ENCODE measurements at regions not wholly inside any gene's neighbourhood (a gene's known extent, or its start where the extent isn't known, plus 50 kb on each side); places are given as distances from the start of the nearest gene placed in this dataset.

GRCh38 chr18:26703170-26703930 is 155.0 kb upstream of the KCTD1 start:
- FAIRE-seq (no peak), DNase-seq (ENCODE audit: insufficient read length, low spot score) (no peak)
- TF ChIP-seq CTCF (IDR thresholded peaks at IDR 0.05; ENCODE audit: insufficient read depth, missing control alignments), result no peak

- TF ChIP-seq CTCF (IDR thresholded peaks at IDR 0.05; ENCODE audit: insufficient read depth, missing control alignments), result no peak
- no peak for DNase-seq (ENCODE audit: insufficient read length, low spot score)
- no peak for FAIRE-seq
Observed at GRCh38 chr18:26702086-26702485, 153.7 kb upstream of the KCTD1 start.

- FAIRE-seq (no peak), DNase-seq (ENCODE audit: insufficient read length, low spot score) (no peak)
- no peak for TF ChIP-seq CTCF (IDR thresholded peaks at IDR 0.05; ENCODE audit: insufficient read depth, missing control alignments)
Observed at GRCh38 chr18:26700728-26701127, 152.4 kb upstream of the KCTD1 start.

- DNase-seq (ENCODE audit: insufficient read length, low spot score) (no peak), FAIRE-seq (no peak)
- no peak for TF ChIP-seq CTCF (IDR thresholded peaks at IDR 0.05; ENCODE audit: insufficient read depth, missing control alignments)
Observed at GRCh38 chr18:26700201-26700600, 151.8 kb upstream of the KCTD1 start.

DNA sequence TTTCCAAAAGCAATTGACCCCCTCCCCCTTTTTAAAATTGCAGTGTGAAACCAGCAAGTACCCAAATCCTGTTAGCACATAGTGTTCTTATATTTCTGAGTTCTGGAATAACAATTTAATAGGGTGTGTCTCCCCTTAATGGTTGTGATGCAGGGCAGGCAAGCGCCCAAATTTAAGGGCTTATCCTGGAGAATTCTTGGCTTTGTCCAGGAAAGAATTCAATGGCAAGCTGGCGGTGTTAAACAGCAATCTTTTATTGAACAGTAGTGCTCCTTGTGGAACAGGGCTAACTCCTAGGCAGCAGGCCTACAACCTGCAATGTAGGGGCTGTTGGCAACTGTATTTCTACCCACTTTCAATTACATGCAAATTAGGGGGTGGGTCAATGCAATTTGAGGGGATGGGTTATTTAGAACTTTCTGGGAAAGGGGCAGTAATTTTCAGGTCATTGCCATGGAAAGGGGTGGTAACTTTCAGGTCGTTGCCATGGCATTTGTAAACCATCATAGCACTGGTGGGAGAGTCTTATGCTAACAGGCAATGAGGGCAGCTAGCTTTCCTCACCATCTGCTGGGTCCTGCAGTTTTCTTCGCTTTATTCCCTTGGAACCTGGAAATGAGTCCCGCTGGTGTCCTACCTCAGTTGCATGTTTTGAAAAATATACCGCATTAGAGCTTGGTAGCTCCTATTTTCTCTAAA is 149.0 kb upstream of the KCTD1 start:
- no peak for TF ChIP-seq CTCF (IDR thresholded peaks at IDR 0.05; ENCODE audit: insufficient read depth, missing control alignments)
- FAIRE-seq (no peak), DNase-seq (ENCODE audit: insufficient read length, low spot score) (no peak)

DNA sequence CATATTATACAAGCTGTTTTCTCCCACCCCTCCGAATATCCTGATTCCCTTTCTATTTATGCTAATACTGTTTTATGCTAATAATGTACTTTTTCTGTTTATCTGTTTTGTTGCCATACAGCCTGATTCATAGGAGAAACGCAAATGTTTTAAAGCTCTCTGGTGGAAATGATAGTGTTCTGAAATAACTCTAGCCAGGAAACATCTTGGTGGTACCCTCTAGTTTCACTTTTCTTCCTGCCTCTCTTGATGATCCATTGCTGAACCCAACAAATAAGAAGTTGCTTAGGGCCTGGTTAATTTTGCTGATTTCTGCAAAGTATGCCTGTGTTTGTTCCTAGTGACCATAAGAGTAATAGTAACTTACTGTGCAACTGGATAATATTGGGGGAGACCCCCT is 148.4 kb upstream of the KCTD1 start:
- no peak for DNase-seq (ENCODE audit: insufficient read length, low spot score)
- TF ChIP-seq CTCF (IDR thresholded peaks at IDR 0.05; ENCODE audit: insufficient read depth, missing control alignments), result no peak
- no peak for FAIRE-seq

GRCh38 chr18:26696308-26696707 is 148.0 kb upstream of the KCTD1 start:
- DNase-seq (ENCODE audit: insufficient read length, low spot score) (no peak), FAIRE-seq (no peak)
- TF ChIP-seq CTCF (IDR thresholded peaks at IDR 0.05; ENCODE audit: insufficient read depth, missing control alignments), result no peak
